SK-N-SH treated with all-trans-retinoic acid at 6 μM for 48 hours (cell line): ENCODE measurements at regions not wholly inside any gene's neighbourhood (a gene's known extent, or its start where the extent isn't known, plus 50 kb on each side); places are given as distances from the start of the nearest gene placed in this dataset.

ENCODE experiments used
- ATAC-seq: fragments of 200-7000 bp; cut with Tn5 transposase; 3 replicates; pipeline ENCODE4 v1.9.1; 2020; ENCODE audit warnings: mild to moderate bottlenecking, moderate library complexity
- ARNTL ChIP-seq: fragments of 450-650 bp; formaldehyde crosslinking; IDR thresholded peaks from 2 replicates; pipeline ENCODE4 v1.5.0; 2020; ENCODE audit warnings: low read depth, mild to moderate bottlenecking, moderate library complexity, borderline replicate concordance
- BACH2 ChIP-seq: fragments of 250-450 bp; sonication (Bioruptor Pico); IDR thresholded peaks from 2 replicates; pipeline ENCODE4 v1.9.0; 2021; ENCODE audit warnings: mild to moderate bottlenecking, borderline replicate concordance
- CREB5 ChIP-seq: fragments of 250-450 bp; sonication (Bioruptor Pico); IDR thresholded peaks from 2 replicates; pipeline ENCODE4 v1.5.1; 2020; ENCODE audit warnings: low read depth, mild to moderate bottlenecking, moderate library complexity
- CSRNP3 ChIP-seq: fragments of 250-450 bp; sonication (Bioruptor Pico); IDR thresholded peaks from 2 replicates; pipeline ENCODE4 v1.5.1; 2021; ENCODE audit warnings: mild to moderate bottlenecking, moderate library complexity
- ESRRG ChIP-seq: fragments of 250-450 bp; sonication (Bioruptor Pico); IDR thresholded peaks from 2 replicates; pipeline ENCODE4 v1.6.1; 2021; ENCODE audit warnings: mild to moderate bottlenecking
- GLIS3 ChIP-seq: fragments of 250-450 bp; sonication (Bioruptor Pico); IDR thresholded peaks from 2 replicates; pipeline ENCODE4 v1.5.0; 2020; ENCODE audit warnings: mild to moderate bottlenecking, moderate library complexity
- ISL1 ChIP-seq: fragments of 250-450 bp; sonication (Bioruptor Pico); IDR thresholded peaks from 2 replicates; pipeline ENCODE4 v2.1.2; 2022; ENCODE audit warnings: mild to moderate bottlenecking, moderate library complexity
- OSR1 ChIP-seq: fragments of 250-450 bp; sonication (Bioruptor Pico); IDR thresholded peaks from 2 replicates; pipeline ENCODE4 v1.8.0; 2022; ENCODE audit warnings: moderate library complexity, mild to moderate bottlenecking, inconsistent platforms
- PATZ1 ChIP-seq: fragments of 250-450 bp; sonication (Bioruptor Pico); IDR thresholded peaks from 2 replicates; pipeline ENCODE4 v1.8.0; 2020; ENCODE audit warnings: mild to moderate bottlenecking, moderate library complexity, borderline replicate concordance
- POU6F1 ChIP-seq: fragments of 250-450 bp; sonication (Bioruptor Pico); IDR thresholded peaks from 2 replicates; pipeline ENCODE4 v1.8.0; 2021; ENCODE audit warnings: low read depth, mild to moderate bottlenecking, moderate library complexity, borderline replicate concordance
- PPARA ChIP-seq: fragments of 250-450 bp; sonication (Bioruptor Pico); IDR thresholded peaks from 2 replicates; pipeline ENCODE4 v1.5.0; 2020; ENCODE audit warnings: mild to moderate bottlenecking, borderline replicate concordance
- RARB ChIP-seq: fragments of 250-450 bp; sonication (Bioruptor Pico); IDR thresholded peaks from 2 replicates; pipeline ENCODE4 v1.8.0; 2021; ENCODE audit warnings: mild to moderate bottlenecking, moderate library complexity
- SNAI2 ChIP-seq: fragments of 250-450 bp; sonication (Bioruptor Pico); IDR thresholded peaks from 2 replicates; pipeline ENCODE4 v1.5.0; 2020; ENCODE audit warnings: mild to moderate bottlenecking, moderate library complexity
- TCF4 ChIP-seq: fragments of 250-450 bp; sonication (Bioruptor Pico); IDR thresholded peaks from 2 replicates; pipeline ENCODE4 v1.8.0; 2021; ENCODE audit warnings: mild to moderate bottlenecking, moderate library complexity, borderline replicate concordance
- TOX ChIP-seq: fragments of 250-450 bp; sonication (Bioruptor Pico); IDR thresholded peaks from 2 replicates; pipeline ENCODE4 v1.8.0; 2021; ENCODE audit warnings: mild to moderate bottlenecking, moderate library complexity, borderline replicate concordance
- ZC3H10 ChIP-seq: fragments of 250-450 bp; sonication (Bioruptor Pico); IDR thresholded peaks from 2 replicates; pipeline ENCODE4 v1.5.1; 2021; ENCODE audit warnings: mild to moderate bottlenecking, moderate library complexity
- ZFP3 ChIP-seq: fragments of 250-450 bp; sonication (Bioruptor Pico); IDR thresholded peaks from 2 replicates; pipeline ENCODE4 v1.5.0; 2020; ENCODE audit warnings: mild to moderate bottlenecking, moderate library complexity
- ZFP30 ChIP-seq: fragments of 450-650 bp; formaldehyde crosslinking; IDR thresholded peaks from 2 replicates; pipeline ENCODE4 v1.5.0; 2022; ENCODE audit warnings: mild to moderate bottlenecking, moderate library complexity
- ZNF565 ChIP-seq: fragments of 450-650 bp; formaldehyde crosslinking; conservative IDR thresholded peaks from 2 replicates; pipeline ENCODE4 v1.5.0; 2020; ENCODE audit warnings: low read depth, mild to moderate bottlenecking, moderate library complexity
- ZNF70 ChIP-seq: fragments of 450-650 bp; formaldehyde crosslinking; IDR thresholded peaks from 2 replicates; pipeline ENCODE4 v1.5.0; 2020; ENCODE audit warnings: mild to moderate bottlenecking, moderate library complexity
- ZNF8 ChIP-seq: fragments of 450-650 bp; formaldehyde crosslinking; IDR thresholded peaks from 2 replicates; pipeline ENCODE4 v1.5.0; 2020; ENCODE audit warnings: mild to moderate bottlenecking, moderate library complexity

- no peak for TF ChIP-seq GLIS3 (CRISPR knock-in tag)
- TF ChIP-seq ZNF565: no peak
- no peak for TF ChIP-seq TCF4
- no peak for TF ChIP-seq ARNTL (CRISPR knock-in tag)
- no peak for TF ChIP-seq ESRRG (CRISPR knock-in tag)
- no peak for TF ChIP-seq ZNF8 (CRISPR knock-in tag)
- TF ChIP-seq, all 23 proteins: peak for 0
These were observed 71.9 kb downstream of the KIF2B start (continued) for GRCh38 chr17:53894591-53894990.

- TF ChIP-seq ZNF8 (CRISPR knock-in tag): no peak
- no peak for TF ChIP-seq POU6F1
- no peak for TF ChIP-seq BACH2 (CRISPR knock-in tag)
- no peak for TF ChIP-seq TOX (CRISPR knock-in tag)
- TF ChIP-seq ZC3H10 (CRISPR knock-in tag): no peak
- no peak for TF ChIP-seq CREB5 (CRISPR knock-in tag)
- no peak for TF ChIP-seq PPARA (CRISPR knock-in tag)
- no peak for TF ChIP-seq OSR1 (CRISPR knock-in tag)
- TF ChIP-seq ZFP30 (CRISPR knock-in tag): no peak
- no peak for TF ChIP-seq ESRRG (CRISPR knock-in tag)
- no peak for TF ChIP-seq RARB (CRISPR knock-in tag)
- TF ChIP-seq ZNF70 (CRISPR knock-in tag): no peak
- no peak for TF ChIP-seq CSRNP3 (CRISPR knock-in tag)
- no peak for TF ChIP-seq SNAI2 (CRISPR knock-in tag)
- TF ChIP-seq ISL1 (CRISPR knock-in tag): no peak
- TF ChIP-seq ZFP3 (CRISPR knock-in tag): no peak
- TF ChIP-seq, all 23 proteins: peak for 0
- no peak for ATAC-seq
These were observed 73.3 kb downstream of the KIF2B start for GRCh38 chr17:53896047-53896446.

GRCh38 chr17:53900951-53901350, 78.2 kb downstream of the KIF2B start:
- ATAC-seq: no peak
- TF ChIP-seq TOX (CRISPR knock-in tag): no peak
- no peak for TF ChIP-seq ZFP3 (CRISPR knock-in tag)
- TF ChIP-seq SNAI2 (CRISPR knock-in tag): no peak
- no peak for TF ChIP-seq PATZ1 (CRISPR knock-in tag)
- TF ChIP-seq ARNTL (CRISPR knock-in tag): no peak
- TF ChIP-seq RARB (CRISPR knock-in tag): no peak
- no peak for TF ChIP-seq GLIS3 (CRISPR knock-in tag)
- no peak for TF ChIP-seq ESRRG (CRISPR knock-in tag)
- TF ChIP-seq CREB5 (CRISPR knock-in tag): no peak

- no peak for ATAC-seq
- TF ChIP-seq PATZ1 (CRISPR knock-in tag) (no peak), OSR1 (CRISPR knock-in tag) (no peak), ISL1 (CRISPR knock-in tag) (no peak), POU6F1 (no peak), BACH2 (CRISPR knock-in tag) (no peak), ZFP3 (CRISPR knock-in tag) (no peak), ZFP30 (CRISPR knock-in tag) (no peak), ZNF565 (no peak), CREB5 (CRISPR knock-in tag) (no peak)
These were observed 84.7 kb downstream of the KIF2B start for GRCh38 chr17:53907435-53907834.
